ENCODE measurements at regions not wholly inside any gene's neighbourhood (a gene's known extent, or its start where the extent isn't known, plus 50 kb on each side); places are given as distances from the start of the nearest gene placed in this dataset.

DNA sequence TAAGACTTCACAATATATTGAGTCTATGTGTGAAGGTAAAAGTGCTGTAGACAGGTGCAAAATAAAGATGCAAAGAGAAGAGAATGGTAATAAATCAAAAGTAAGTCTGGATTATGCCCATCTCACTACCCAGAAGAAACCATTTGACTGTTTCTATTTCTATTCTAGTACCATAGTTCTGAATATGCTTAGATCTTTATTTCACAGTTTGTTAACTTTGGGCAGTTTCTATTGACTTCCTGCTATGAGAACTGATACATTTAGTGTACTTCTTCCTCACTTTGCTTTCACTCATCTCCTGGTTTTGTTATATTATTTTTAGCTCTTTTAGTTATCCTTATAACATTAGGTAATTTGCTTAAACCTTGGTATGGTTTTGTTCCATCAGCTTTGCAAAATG is 94.9 kb downstream of the HS1BP3 start:
- H3K4me3 Mint-ChIP-seq = no peak overlapping the region
- DNase-seq = no peak
- H3K9me3 Mint-ChIP-seq = no peaks in the 10 kb centered on the region
- H3K4me1 Mint-ChIP-seq (ENCODE audit: low read depth) = peaks cover 7% of the 10 kb centered on the region
- no peak overlapping the region for H3K27ac Mint-ChIP-seq
- peaks cover 8% of the 10 kb centered on the region for H3K27me3 Mint-ChIP-seq (ENCODE audit: insufficient read depth)
- TF ChIP-seq, protein P1, sequence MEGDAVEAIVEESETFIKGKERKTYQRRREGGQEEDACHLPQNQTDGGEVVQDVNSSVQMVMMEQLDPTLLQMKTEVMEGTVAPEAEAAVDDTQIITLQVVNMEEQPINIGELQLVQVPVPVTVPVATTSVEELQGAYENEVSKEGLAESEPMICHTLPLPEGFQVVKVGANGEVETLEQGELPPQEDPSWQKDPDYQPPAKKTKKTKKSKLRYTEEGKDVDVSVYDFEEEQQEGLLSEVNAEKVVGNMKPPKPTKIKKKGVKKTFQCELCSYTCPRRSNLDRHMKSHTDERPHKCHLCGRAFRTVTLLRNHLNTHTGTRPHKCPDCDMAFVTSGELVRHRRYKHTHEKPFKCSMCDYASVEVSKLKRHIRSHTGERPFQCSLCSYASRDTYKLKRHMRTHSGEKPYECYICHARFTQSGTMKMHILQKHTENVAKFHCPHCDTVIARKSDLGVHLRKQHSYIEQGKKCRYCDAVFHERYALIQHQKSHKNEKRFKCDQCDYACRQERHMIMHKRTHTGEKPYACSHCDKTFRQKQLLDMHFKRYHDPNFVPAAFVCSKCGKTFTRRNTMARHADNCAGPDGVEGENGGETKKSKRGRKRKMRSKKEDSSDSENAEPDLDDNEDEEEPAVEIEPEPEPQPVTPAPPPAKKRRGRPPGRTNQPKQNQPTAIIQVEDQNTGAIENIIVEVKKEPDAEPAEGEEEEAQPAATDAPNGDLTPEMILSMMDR (IDR thresholded peaks at IDR 0.05) = no peak
- H3K36me3 Mint-ChIP-seq (ENCODE audit: low read depth) = no peaks in the 10 kb centered on the region

DNA sequence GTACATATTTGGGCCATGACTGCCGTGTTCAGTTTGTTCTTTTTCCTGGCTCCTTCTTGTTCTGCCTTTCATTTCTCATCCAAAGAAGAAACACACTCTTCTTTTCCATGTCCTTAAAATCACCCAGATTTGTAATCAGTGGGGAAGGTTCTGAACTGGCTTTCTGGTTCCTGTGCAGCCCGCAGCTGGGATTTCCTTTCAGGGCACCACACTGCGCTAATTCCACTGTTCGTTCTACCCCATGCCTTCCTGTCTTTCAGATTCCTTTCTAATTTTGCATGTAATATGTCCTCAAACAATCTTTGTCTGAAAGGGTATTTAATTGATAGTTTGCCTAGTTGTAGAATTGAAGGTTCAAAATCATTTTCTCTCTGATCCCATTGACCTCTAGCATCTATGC is 94.1 kb downstream of the HS1BP3 start:
- peaks cover 8% of the 10 kb centered on the region for H3K27me3 Mint-ChIP-seq (ENCODE audit: insufficient read depth)
- TF ChIP-seq, protein P1 (IDR thresholded peaks at IDR 0.05) = no peak
- H3K27ac Mint-ChIP-seq = no peak overlapping the region
- H3K9me3 Mint-ChIP-seq = no peaks in the 10 kb centered on the region
- DNase-seq = no peak
- no peaks in the 10 kb centered on the region for H3K36me3 Mint-ChIP-seq (ENCODE audit: low read depth)
- H3K4me1 Mint-ChIP-seq (ENCODE audit: low read depth) = peaks cover 15% of the 10 kb centered on the region
- H3K4me3 Mint-ChIP-seq = no peak overlapping the region

DNA sequence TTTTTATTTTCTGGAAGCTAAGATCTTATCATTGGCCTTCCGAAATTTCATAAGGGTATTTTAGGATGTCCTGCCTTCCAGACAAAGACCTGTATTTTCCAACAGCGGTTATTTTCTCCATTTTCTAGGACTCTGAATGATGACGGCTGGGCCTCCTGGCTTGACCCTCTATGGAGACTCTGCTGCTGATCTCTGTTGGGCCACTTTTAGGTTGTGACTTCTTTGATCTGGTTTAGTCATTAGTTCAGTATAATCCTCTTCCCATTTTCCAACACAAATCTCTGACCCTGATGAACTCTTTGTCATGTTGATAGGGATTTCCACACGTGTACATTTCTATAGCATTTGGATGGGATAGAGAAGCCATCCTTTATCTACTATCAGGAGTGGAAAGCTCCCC is 93.7 kb downstream of the HS1BP3 start:
- TF ChIP-seq, protein P1 (IDR thresholded peaks at IDR 0.05) = no peak
- no peak for DNase-seq
- Mint-ChIP-seq H3K9me3 (no peaks in the 10 kb centered on the region), H3K27ac (no peak overlapping the region), H3K4me1 (ENCODE audit: low read depth) (peaks cover 20% of the 10 kb centered on the region), H3K27me3 (ENCODE audit: insufficient read depth) (peaks cover 8% of the 10 kb centered on the region), H3K36me3 (ENCODE audit: low read depth) (no peaks in the 10 kb centered on the region), H3K4me3 (no peak overlapping the region)

DNA sequence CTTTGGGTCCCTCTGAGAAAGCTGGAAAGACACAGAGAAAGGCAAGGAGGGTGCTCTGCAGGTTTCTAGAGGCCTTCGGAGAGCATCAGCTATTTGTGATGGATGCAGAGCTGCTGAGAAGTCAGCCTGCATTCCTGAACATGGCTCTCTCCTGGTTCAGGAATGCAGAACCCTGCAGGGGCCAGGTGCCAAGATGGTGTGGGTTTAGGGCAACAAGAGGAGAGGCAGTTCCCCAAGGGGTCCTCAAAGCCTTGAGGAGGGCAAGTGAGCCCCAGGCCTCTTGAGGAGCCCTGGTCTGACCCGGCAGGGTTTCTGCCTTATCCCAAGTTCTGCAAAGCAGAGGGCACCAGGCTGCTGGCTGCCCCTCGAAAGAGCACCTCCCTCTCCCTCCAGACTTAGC is 93.3 kb downstream of the HS1BP3 start:
- no peaks in the 10 kb centered on the region for H3K9me3 Mint-ChIP-seq
- DNase-seq = no peak
- no peaks in the 10 kb centered on the region for H3K36me3 Mint-ChIP-seq (ENCODE audit: low read depth)
- peaks cover 24% of the 10 kb centered on the region for H3K4me1 Mint-ChIP-seq (ENCODE audit: low read depth)
- no peak overlapping the region for H3K27ac Mint-ChIP-seq
- H3K27me3 Mint-ChIP-seq (ENCODE audit: insufficient read depth) = peaks cover 8% of the 10 kb centered on the region
- H3K4me3 Mint-ChIP-seq = no peak overlapping the region
- TF ChIP-seq, protein P1 (IDR thresholded peaks at IDR 0.05) = no peak

DNA sequence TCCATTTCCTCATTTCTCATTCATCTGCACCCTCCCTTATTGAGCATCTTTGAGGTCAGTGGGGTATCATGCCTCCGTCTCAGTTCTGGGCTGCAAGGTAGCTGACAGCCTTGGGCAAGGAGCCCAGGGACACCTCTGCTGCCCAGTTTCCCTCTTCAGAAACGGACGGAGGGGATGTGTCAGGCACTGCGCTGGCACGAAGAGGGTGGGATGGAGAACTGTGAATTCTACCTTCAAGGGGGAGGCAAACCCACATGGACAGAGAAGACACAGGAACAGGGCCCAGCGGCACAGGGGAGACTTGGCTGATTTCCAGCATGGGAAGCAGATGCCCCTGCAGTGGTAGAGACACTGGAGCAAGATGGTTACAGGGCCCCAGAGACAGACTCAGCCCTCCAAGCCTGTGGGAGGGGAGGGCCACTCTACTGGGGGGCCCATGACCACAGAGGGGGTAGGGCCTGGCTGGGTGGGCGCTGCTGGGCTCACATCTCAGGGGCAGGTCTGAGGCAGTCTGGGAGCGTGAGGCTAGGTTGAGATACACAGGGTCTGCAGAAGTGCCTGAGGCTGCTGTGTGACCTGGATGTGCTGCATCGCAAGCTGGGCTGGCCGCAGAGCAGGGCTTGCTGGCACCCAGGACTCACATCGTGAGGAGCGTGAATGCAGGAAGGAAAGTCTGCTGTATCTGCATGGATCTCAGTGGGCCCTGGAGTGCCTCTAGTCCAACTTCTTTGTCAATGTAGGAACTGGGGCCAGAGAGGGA is 92.3 kb downstream of the HS1BP3 start:
- no peaks in the 10 kb centered on the region for H3K36me3 Mint-ChIP-seq (ENCODE audit: low read depth)
- peaks cover 33% of the 10 kb centered on the region for H3K4me1 Mint-ChIP-seq (ENCODE audit: low read depth)
- no peak for DNase-seq
- no peaks in the 10 kb centered on the region for H3K9me3 Mint-ChIP-seq
- H3K27me3 Mint-ChIP-seq (ENCODE audit: insufficient read depth) = peaks cover 8% of the 10 kb centered on the region
- TF ChIP-seq, protein P1 (IDR thresholded peaks at IDR 0.05) = no peak
- no peak overlapping the region for H3K27ac Mint-ChIP-seq
- H3K4me3 Mint-ChIP-seq = no peak overlapping the region

All from HFFc6 (cell line).